ENCODE measurements at regions not wholly inside any gene's neighbourhood (a gene's known extent, or its start where the extent isn't known, plus 50 kb on each side); places are given as distances from the start of the nearest gene placed in this dataset.
"Not testable (repeated sequence)": the region's sequence is repeated elsewhere in the genome, so short reads cannot be mapped to it uniquely, and the experiment has no call there.

GRCh38 chr5:106254784-106255183 lies 1416.0 kb downstream of the EFNA5 start:
- Mint-ChIP-seq H3K9me3 (peaks cover 0 to 5% (median under 1%) of the 10 kb centered on the region in 6 donors), H3K4me3 (no peak overlapping the region), H3K4me1 (no peaks in the 10 kb centered on the region), H3K27ac (no peak overlapping the region), H3K27me3 (ENCODE audit: low read depth in 3 of 3) (no peaks in the 10 kb centered on the region), H3K36me3 (no peaks in the 10 kb centered on the region)
- no peak for DNase-seq

GRCh38 chr5:106246044-106246745 lies 1424.5 kb downstream of the EFNA5 start:
- H3K27me3 Mint-ChIP-seq (ENCODE audit: low read depth in 3 of 3); H3K4me3 Mint-ChIP-seq; H3K9me3 Mint-ChIP-seq: not testable (repeated sequence)

GRCh38 chr5:106241409-106241808 lies 1429.3 kb downstream of the EFNA5 start:
- no peak for DNase-seq
- H3K9me3 Mint-ChIP-seq = peaks cover 0 to 5% (median 3%) of the 10 kb centered on the region in 6 donors
- H3K36me3 Mint-ChIP-seq = no peaks in the 10 kb centered on the region
- no peaks in the 10 kb centered on the region for H3K4me1 Mint-ChIP-seq
- no peak overlapping the region for H3K27ac Mint-ChIP-seq
- H3K4me3 Mint-ChIP-seq = no peak overlapping the region
- peaks cover 0 to 2% (median 0%) of the 10 kb centered on the region in 3 donors for H3K27me3 Mint-ChIP-seq (ENCODE audit: low read depth in 3 of 3)

More at GRCh38 chr5:106246044-106246745, 1424.5 kb downstream of the EFNA5 start:
- not testable (repeated sequence) for DNase-seq, H3K4me1 Mint-ChIP-seq, H3K36me3 Mint-ChIP-seq, H3K27ac Mint-ChIP-seq

GRCh38 chr5:106205916-106206571 lies 1464.7 kb downstream of the EFNA5 start:
- H3K27me3 Mint-ChIP-seq (ENCODE audit: low read depth in 3 of 3) = peaks cover 0 to 1% (median 0%) of the 10 kb centered on the region in 3 donors
- no peak overlapping the region for H3K4me3 Mint-ChIP-seq
- no peaks in the 10 kb centered on the region for H3K4me1 Mint-ChIP-seq
- DNase-seq = no peak
- H3K9me3 Mint-ChIP-seq = peaks cover 0 to 26% (median 5%) of the 10 kb centered on the region in 6 donors
- no peaks in the 10 kb centered on the region for H3K36me3 Mint-ChIP-seq
- no peak overlapping the region for H3K27ac Mint-ChIP-seq

- Mint-ChIP-seq H3K36me3 (no peaks in the 10 kb centered on the region), H3K27me3 (ENCODE audit: low read depth in 3 of 3) (peaks cover 0 to 1% (median 0%) of the 10 kb centered on the region in 3 donors), H3K4me1 (no peaks in the 10 kb centered on the region), H3K27ac (no peak overlapping the region), H3K4me3 (no peak overlapping the region), H3K9me3 (peaks cover under 1 to 12% (median 6%) of the 10 kb centered on the region in 6 donors)
- no peak for DNase-seq
These were observed 1468.7 kb downstream of the EFNA5 start for GRCh38 chr5:106202035-106202434.

- Mint-ChIP-seq H3K9me3 (peaks cover 5 to 22% (median 7%) of the 10 kb centered on the region in 6 donors), H3K27me3 (ENCODE audit: low read depth in 3 of 3) (peaks cover 0 to 3% (median 0%) of the 10 kb centered on the region in 3 donors), H3K4me3 (no peak overlapping the region), H3K27ac (no peak overlapping the region), H3K4me1 (no peaks in the 10 kb centered on the region), H3K36me3 (no peaks in the 10 kb centered on the region)
- DNase-seq = no peak
These were observed 1469.8 kb downstream of the EFNA5 start for GRCh38 chr5:106200971-106201370.

- H3K27ac Mint-ChIP-seq = no peak overlapping the region
- no peaks in the 10 kb centered on the region for H3K4me1 Mint-ChIP-seq
- H3K36me3 Mint-ChIP-seq = no peaks in the 10 kb centered on the region
These were observed 1474.9 kb downstream of the EFNA5 start for GRCh38 chr5:106195679-106196474.

GRCh38 chr5:106189121-106189809 lies 1481.5 kb downstream of the EFNA5 start:
- no peaks in the 10 kb centered on the region for H3K4me1 Mint-ChIP-seq
- no peaks in the 10 kb centered on the region for H3K36me3 Mint-ChIP-seq
- H3K27ac Mint-ChIP-seq = no peak overlapping the region
- H3K9me3 Mint-ChIP-seq = peaks cover 3 to 32% (median 11%) of the 10 kb centered on the region in 6 donors
- no peak for DNase-seq
- no peak overlapping the region for H3K4me3 Mint-ChIP-seq
- peaks cover 0 to 3% (median 0%) of the 10 kb centered on the region in 3 donors for H3K27me3 Mint-ChIP-seq (ENCODE audit: low read depth in 3 of 3)

More at GRCh38 chr5:106195679-106196474, 1474.9 kb downstream of the EFNA5 start:
- Mint-ChIP-seq H3K9me3 (peaks cover 5 to 18% (median 11%) of the 10 kb centered on the region in 6 donors), H3K27me3 (ENCODE audit: low read depth in 3 of 3) (peaks cover 0 to 5% (median 0%) of the 10 kb centered on the region in 3 donors), H3K4me3 (no peak overlapping the region)
- DNase-seq = no peak

GRCh38 chr5:106185661-106186081 lies 1485.1 kb downstream of the EFNA5 start:
- Mint-ChIP-seq H3K27me3 (ENCODE audit: low read depth in 3 of 3) (no peaks in the 10 kb centered on the region), H3K27ac (no peak overlapping the region), H3K36me3 (no peaks in the 10 kb centered on the region), H3K4me1 (no peaks in the 10 kb centered on the region), H3K9me3 (peaks cover 0 to 29% (median 4%) of the 10 kb centered on the region in 6 donors), H3K4me3 (no peak overlapping the region)
- no peak for DNase-seq

- H3K9me3 Mint-ChIP-seq = peaks cover 0 to 34% (median 16%) of the 10 kb centered on the region in 6 donors
- no peak overlapping the region for H3K4me3 Mint-ChIP-seq
- H3K27ac Mint-ChIP-seq = no peak overlapping the region
- peaks cover 0 to 2% (median 0%) of the 10 kb centered on the region in 3 donors for H3K27me3 Mint-ChIP-seq (ENCODE audit: low read depth in 3 of 3)
- peaks cover 0 to 4% (median 0%) of the 10 kb centered on the region in 3 donors for H3K36me3 Mint-ChIP-seq
- H3K4me1 Mint-ChIP-seq = no peaks in the 10 kb centered on the region
- no peak for DNase-seq
These were observed 1495.8 kb downstream of the EFNA5 start for GRCh38 chr5:106174903-106175302.

- Mint-ChIP-seq H3K4me3 (no peak overlapping the region), H3K36me3 (peaks cover 0 to 4% (median 0%) of the 10 kb centered on the region in 3 donors), H3K4me1 (no peaks in the 10 kb centered on the region), H3K27ac (no peak overlapping the region), H3K27me3 (ENCODE audit: low read depth in 3 of 3) (no peaks in the 10 kb centered on the region), H3K9me3 (peaks cover 0 to 29% (median 17%) of the 10 kb centered on the region in 6 donors)
- no peak for DNase-seq
These were observed 1497.8 kb downstream of the EFNA5 start for GRCh38 chr5:106172681-106173532.

- H3K4me3 Mint-ChIP-seq = no peak overlapping the region
- H3K36me3 Mint-ChIP-seq = no peaks in the 10 kb centered on the region
- H3K27ac Mint-ChIP-seq = no peak overlapping the region
- no peaks in the 10 kb centered on the region for H3K4me1 Mint-ChIP-seq
- H3K27me3 Mint-ChIP-seq (ENCODE audit: low read depth in 3 of 3) = no peaks in the 10 kb centered on the region
- peaks cover 0 to 23% (median 14%) of the 10 kb centered on the region in 6 donors for H3K9me3 Mint-ChIP-seq
- no peak for DNase-seq
These were observed 1499.0 kb downstream of the EFNA5 start for GRCh38 chr5:106171708-106172107.
